Brain microvascular endothelial cell (primary cell): ENCODE measurements at regions not wholly inside any gene's neighbourhood (a gene's known extent, or its start where the extent isn't known, plus 50 kb on each side); places are given as distances from the start of the nearest gene placed in this dataset.

ENCODE experiments used
- DNase-seq: peaks from one replicate; pipeline ENCODE4 v3.0.0-alpha.2; 2020
- H3K27ac ChIP-seq: fragments of 250-450 bp; sonication (Bioruptor Pico); 2 replicates; pipeline ENCODE4 v1.5.1; 2020; ENCODE audit warnings: mild to moderate bottlenecking, moderate library complexity
- H3K27me3 ChIP-seq: fragments of 250-450 bp; sonication (Bioruptor Pico); replicated peaks from 2 replicates; pipeline ENCODE4 v1.5.1; 2020; ENCODE audit warnings: mild to moderate bottlenecking
- H3K36me3 ChIP-seq: fragments of 250-450 bp; sonication (Bioruptor Pico); replicated peaks from 2 replicates; pipeline ENCODE4 v1.5.1; 2020; ENCODE audit warnings: mild to moderate bottlenecking
- H3K4me3 ChIP-seq: 2 replicates; pipeline ENCODE4 v1.5.1; 2011; ENCODE audit warnings: low read depth, mild to moderate bottlenecking, control low read depth, low read length, moderate library complexity
- in situ Hi-C: cut with HindIII; loops from 2 replicates; pipeline ENCODE4 v1.10.0; 2017; ENCODE audit warnings: low sequenced_read_pairs, low pct_ligation_motif_present
- TF ChIP-seq, protein P1 (sequence below): IDR thresholded peaks from 2 replicates; pipeline ENCODE4 v1.5.1; 2011; ENCODE audit warnings: low read depth, mild to moderate bottlenecking, moderate library complexity, low read length, control low read depth, inconsistent platforms; ENCODE audit errors: missing control alignments

DNA sequence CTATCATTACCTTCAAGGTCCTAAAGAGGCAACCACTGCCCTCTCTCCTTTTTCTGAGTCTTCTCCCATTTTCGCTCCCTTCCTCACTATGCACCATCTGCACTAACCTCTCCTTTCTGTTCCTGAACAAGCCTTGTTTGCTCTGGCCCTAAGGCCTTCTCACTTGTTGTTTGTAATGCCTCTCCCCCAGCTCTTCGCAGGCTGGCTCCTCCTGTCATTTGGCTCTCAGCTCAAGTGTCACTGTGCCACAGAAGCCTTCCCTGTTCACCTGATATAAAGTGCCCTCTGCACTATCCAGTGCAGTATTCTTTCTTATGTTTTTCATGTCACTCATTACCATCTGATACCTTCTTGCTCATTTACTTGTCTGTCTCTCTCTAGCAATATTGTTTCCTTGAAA, 303.7 kb downstream of the KCNN2 start:
- in situ Hi-C loops = no loop called here
- Histone ChIP-seq H3K27me3 (no peaks in the 10 kb centered on the region), H3K36me3 (no peaks in the 10 kb centered on the region), H3K4me3 (no peak overlapping the region), H3K27ac (no peak overlapping the region)
- no peak for DNase-seq
- TF ChIP-seq, protein P1, sequence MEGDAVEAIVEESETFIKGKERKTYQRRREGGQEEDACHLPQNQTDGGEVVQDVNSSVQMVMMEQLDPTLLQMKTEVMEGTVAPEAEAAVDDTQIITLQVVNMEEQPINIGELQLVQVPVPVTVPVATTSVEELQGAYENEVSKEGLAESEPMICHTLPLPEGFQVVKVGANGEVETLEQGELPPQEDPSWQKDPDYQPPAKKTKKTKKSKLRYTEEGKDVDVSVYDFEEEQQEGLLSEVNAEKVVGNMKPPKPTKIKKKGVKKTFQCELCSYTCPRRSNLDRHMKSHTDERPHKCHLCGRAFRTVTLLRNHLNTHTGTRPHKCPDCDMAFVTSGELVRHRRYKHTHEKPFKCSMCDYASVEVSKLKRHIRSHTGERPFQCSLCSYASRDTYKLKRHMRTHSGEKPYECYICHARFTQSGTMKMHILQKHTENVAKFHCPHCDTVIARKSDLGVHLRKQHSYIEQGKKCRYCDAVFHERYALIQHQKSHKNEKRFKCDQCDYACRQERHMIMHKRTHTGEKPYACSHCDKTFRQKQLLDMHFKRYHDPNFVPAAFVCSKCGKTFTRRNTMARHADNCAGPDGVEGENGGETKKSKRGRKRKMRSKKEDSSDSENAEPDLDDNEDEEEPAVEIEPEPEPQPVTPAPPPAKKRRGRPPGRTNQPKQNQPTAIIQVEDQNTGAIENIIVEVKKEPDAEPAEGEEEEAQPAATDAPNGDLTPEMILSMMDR = no peak

DNA sequence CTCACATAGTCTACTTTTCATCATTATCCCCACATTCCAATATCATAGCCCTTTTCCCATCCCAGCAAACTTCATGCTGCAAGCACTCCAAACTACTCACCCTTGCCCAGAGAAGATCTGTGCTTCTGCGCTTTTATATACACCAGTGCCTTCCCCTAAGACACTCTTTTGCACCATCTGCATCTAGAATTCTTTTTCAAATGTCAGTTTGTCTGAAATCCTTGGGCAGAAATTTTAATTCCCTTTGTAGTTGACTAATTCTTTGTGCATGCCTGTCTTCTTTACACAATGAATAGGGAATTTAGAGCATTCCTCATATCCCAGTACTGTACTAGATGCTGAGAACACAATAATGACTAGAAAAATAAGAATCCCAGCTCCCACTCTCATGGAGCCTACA, 298.9 kb downstream of the KCNN2 start:
- H3K27ac ChIP-seq = no peak overlapping the region
- TF ChIP-seq, protein P1 = no peak
- no peaks in the 10 kb centered on the region for H3K27me3 ChIP-seq
- in situ Hi-C loops = no loop called here
- DNase-seq = no peak
- no peak overlapping the region for H3K4me3 ChIP-seq
- H3K36me3 ChIP-seq = no peaks in the 10 kb centered on the region

DNA sequence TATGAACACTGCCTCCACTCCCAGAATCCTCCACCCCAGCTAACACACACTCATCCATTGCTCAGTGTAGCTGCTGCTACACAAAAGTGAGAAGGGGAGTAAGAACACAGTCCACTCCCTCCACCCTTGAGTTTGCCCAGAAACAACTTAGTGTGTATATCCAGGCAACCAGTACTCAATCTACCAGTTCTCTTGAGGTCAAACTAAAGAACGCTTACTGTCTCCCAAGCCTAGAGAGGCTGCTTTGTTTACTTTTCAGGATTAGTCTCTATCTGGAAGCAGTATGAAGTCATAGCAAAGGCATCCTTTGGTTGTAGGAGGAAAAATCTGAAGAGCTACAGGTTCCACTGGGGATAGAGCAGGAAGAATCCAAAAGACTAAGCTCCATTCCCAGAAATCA, 296.3 kb downstream of the KCNN2 start:
- no peak overlapping the region for H3K27ac ChIP-seq
- in situ Hi-C loops = no loop called here
- TF ChIP-seq, protein P1 = no peak
- H3K4me3 ChIP-seq = no peak overlapping the region
- no peaks in the 10 kb centered on the region for H3K27me3 ChIP-seq
- H3K36me3 ChIP-seq = no peaks in the 10 kb centered on the region
- DNase-seq = peak; percentile 2

DNA sequence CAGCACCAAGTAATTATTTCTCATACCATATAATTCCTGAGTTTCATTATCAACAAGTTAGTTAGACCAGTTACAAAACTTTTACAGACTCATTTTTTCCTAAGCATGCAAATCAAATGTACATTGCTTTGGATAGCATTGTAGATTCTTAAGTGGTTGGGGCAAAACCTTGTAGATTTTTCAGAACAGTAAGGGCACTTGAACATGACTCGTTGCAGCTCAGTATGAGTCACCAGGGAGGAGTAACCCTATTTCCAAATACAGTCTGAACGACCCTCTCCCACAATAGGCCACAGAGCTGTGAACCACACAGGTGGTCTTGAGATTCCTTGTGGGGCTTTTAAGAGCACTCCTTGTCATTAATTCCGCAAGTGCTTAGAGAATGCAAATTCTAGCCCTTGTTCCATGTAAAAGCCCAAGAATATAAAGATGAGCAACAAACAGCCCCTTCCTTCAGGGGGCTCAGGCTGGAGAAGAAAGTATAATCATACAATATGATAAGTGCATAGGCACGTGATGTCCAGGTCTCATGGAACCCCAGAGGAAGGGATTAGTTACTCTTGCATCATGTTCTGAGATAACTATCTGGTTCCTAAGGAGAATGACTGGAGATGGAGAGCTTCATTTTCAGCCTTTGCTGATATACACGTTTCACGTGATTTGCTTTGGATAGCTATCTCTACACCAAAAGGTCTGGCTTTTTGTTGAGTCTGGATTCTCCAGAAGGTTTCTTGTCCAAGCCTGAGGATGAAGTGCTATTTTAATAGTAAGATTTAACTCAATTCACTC, 295.7 kb downstream of the KCNN2 start:
- DNase-seq = no peak
- Histone ChIP-seq H3K27ac (no peak overlapping the region), H3K36me3 (no peaks in the 10 kb centered on the region), H3K4me3 (no peak overlapping the region), H3K27me3 (no peaks in the 10 kb centered on the region)
- TF ChIP-seq, protein P1 = no peak
- in situ Hi-C loops = no loop called here

DNA sequence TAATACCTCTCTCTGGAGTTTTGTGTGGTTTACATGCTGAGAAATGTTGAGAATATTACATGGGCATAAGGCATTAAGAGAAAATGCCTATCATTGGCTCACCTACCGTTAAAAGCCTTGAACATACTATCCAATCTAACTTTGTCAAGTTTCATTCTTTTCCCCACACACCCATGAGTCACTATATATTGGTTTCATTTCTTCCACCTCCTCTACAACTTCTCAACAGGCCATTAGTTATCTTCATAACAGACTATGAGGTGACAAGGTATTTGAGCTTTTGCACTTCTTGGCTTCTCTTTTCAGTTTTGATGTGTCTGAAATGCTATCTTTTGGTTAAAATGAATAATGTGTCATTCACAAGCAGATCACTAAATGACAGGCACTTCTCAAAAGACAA, 288.0 kb downstream of the KCNN2 start:
- TF ChIP-seq, protein P1 = no peak
- no peaks in the 10 kb centered on the region for H3K36me3 ChIP-seq
- H3K27ac ChIP-seq = no peak overlapping the region
- in situ Hi-C loops = no loop called here
- H3K4me3 ChIP-seq = no peak overlapping the region
- no peak for DNase-seq
- no peaks in the 10 kb centered on the region for H3K27me3 ChIP-seq

DNA sequence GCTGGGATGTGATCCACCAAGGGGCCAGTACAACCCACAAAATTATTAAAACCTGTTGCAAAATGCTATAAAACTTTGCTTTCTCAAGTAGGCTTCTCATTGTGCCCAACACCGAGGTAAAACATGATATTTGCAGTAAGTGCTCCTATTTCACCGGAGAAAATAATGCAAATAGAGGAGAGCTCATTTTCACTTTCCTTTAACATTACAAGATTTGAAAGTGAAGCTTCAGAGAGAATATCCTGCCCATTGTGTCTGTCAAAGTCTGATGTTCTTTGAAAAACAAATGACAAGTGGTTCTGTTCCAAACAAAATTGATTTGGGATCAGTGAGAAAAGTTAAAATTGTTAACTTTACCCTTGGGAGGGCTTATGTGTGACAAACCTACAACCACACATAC, 287.1 kb downstream of the KCNN2 start:
- Histone ChIP-seq H3K36me3 (no peaks in the 10 kb centered on the region), H3K27ac (no peak overlapping the region), H3K4me3 (no peak overlapping the region), H3K27me3 (no peaks in the 10 kb centered on the region)
- no peak for DNase-seq
- TF ChIP-seq, protein P1 = no peak
- in situ Hi-C loops = no loop called here
